CD4-positive, alpha-beta T cell treated with Interleukin-12 subunit alpha and Interleukin-12 subunit beta, for 1 hour (primary cell): ENCODE measurements at regions not wholly inside any gene's neighbourhood (a gene's known extent, or its start where the extent isn't known, plus 50 kb on each side); places are given as distances from the start of the nearest gene placed in this dataset.

Experiments
- DNase-seq: peaks from one replicate; pipeline ENCODE4 v3.0.0-alpha.2; 2020

GRCh38 chr9:88659126-88659525, 124.1 kb downstream of the NXNL2 start:
- no peak for DNase-seq

GRCh38 chr9:88660611-88661010, 125.6 kb downstream of the NXNL2 start:
- no peak for DNase-seq

- DNase-seq = no peak
These were observed 126.8 kb downstream of the NXNL2 start for GRCh38 chr9:88661759-88662158.

- no peak for DNase-seq
These were observed 128.9 kb downstream of the NXNL2 start for GRCh38 chr9:88663771-88664419.

- no peak for DNase-seq
These were observed 129.8 kb downstream of the NXNL2 start for GRCh38 chr9:88664773-88665172.

- DNase-seq = no peak
These were observed 138.1 kb downstream of the NXNL2 start for GRCh38 chr9:88672874-88673689.

- no peak for DNase-seq
These were observed 138.9 kb downstream of the NXNL2 start for GRCh38 chr9:88673886-88674285.

GRCh38 chr9:88676644-88677043, 141.7 kb downstream of the NXNL2 start:
- no peak for DNase-seq

GRCh38 chr9:88678008-88678407, 143.0 kb downstream of the NXNL2 start:
- DNase-seq = no peak

GRCh38 chr9:88678431-88678830, 143.5 kb downstream of the NXNL2 start:
- DNase-seq = no peak

- no peak for DNase-seq
These were observed 145.1 kb downstream of the NXNL2 start for GRCh38 chr9:88680041-88680440.

GRCh38 chr9:88680505-88681160, 145.7 kb downstream of the NXNL2 start:
- DNase-seq = no peak

GRCh38 chr9:88681434-88681833, 146.5 kb downstream of the NXNL2 start:
- DNase-seq = no peak

- no peak for DNase-seq
These were observed 147.5 kb downstream of the NXNL2 start for GRCh38 chr9:88682431-88682831.

GRCh38 chr9:88684046-88684445, 149.1 kb downstream of the NXNL2 start:
- DNase-seq = no peak

GRCh38 chr9:88684845-88685244, 149.9 kb downstream of the NXNL2 start:
- DNase-seq = no peak

GRCh38 chr9:88685966-88686365, 151.0 kb downstream of the NXNL2 start:
- DNase-seq = no peak

- no peak for DNase-seq
These were observed 154.7 kb downstream of the NXNL2 start for GRCh38 chr9:88689509-88690298.

GRCh38 chr9:88690628-88691027, 155.7 kb downstream of the NXNL2 start:
- DNase-seq = no peak

GRCh38 chr9:88691091-88691490, 156.1 kb downstream of the NXNL2 start:
- DNase-seq = no peak

GRCh38 chr9:88691811-88692210, 156.8 kb downstream of the NXNL2 start:
- no peak for DNase-seq

GRCh38 chr9:88692827-88693226, 157.8 kb downstream of the NXNL2 start:
- no peak for DNase-seq

- DNase-seq = no peak
These were observed 159.6 kb downstream of the NXNL2 start for GRCh38 chr9:88694625-88695024.
